ENCODE measurements at regions not wholly inside any gene's neighbourhood (a gene's known extent, or its start where the extent isn't known, plus 50 kb on each side); places are given as distances from the start of the nearest gene placed in this dataset.
"Not testable (repeated sequence)": the region's sequence is repeated elsewhere in the genome, so short reads cannot be mapped to it uniquely, and the experiment has no call there.

DNA sequence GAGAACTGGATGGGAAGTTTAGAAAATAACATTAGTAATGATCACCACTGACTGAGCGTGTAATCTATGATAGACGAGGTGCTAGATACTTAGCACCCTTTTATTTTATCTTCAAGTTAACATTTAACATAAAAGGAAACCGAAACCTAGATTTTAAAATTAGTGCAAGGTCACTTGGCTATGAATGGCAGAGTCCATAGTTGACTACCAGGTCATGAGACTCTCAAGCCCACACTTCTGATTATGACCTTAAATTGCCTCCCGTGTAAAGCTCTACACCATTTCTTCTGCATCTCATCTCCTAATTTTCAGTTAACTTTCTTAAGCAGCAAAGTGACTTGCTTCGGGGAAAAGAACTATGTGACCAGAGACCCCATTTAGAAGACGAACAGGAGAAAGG lies 266.5 kb upstream of the NBPF12 start:
- TF ChIP-seq POLR2A (IDR thresholded peaks at IDR 0.05), result not testable (repeated sequence)
- TF ChIP-seq, protein P1, sequence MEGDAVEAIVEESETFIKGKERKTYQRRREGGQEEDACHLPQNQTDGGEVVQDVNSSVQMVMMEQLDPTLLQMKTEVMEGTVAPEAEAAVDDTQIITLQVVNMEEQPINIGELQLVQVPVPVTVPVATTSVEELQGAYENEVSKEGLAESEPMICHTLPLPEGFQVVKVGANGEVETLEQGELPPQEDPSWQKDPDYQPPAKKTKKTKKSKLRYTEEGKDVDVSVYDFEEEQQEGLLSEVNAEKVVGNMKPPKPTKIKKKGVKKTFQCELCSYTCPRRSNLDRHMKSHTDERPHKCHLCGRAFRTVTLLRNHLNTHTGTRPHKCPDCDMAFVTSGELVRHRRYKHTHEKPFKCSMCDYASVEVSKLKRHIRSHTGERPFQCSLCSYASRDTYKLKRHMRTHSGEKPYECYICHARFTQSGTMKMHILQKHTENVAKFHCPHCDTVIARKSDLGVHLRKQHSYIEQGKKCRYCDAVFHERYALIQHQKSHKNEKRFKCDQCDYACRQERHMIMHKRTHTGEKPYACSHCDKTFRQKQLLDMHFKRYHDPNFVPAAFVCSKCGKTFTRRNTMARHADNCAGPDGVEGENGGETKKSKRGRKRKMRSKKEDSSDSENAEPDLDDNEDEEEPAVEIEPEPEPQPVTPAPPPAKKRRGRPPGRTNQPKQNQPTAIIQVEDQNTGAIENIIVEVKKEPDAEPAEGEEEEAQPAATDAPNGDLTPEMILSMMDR (IDR thresholded peaks at IDR 0.05), result not testable (repeated sequence)
